ENCODE measurements at regions not wholly inside any gene's neighbourhood (a gene's known extent, or its start where the extent isn't known, plus 50 kb on each side); places are given as distances from the start of the nearest gene placed in this dataset.

DNA sequence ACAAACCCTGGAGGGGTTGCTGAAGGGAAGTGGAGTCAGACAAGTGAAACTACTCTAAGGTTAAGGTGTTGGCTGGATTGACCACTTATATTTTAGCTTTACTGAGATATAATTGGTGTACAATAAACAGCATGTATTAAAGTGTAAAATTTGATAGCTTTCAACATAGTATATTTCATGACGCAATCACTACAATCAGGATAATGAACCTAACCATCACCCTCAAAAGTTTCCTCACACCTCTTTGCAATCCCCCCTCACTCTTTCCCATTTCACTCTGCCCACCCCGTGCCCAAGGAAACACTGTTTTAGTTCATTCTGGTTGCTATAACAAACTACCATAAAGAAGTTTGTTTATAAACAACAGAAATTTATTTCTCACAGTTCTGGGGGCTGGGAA is 508.0 kb downstream of the FGF9 start:
- TF ChIP-seq ZNF23 (tag by site-specific recombination; IDR thresholded peaks at IDR 0.05; ENCODE audit: borderline replicate concordance): no peak
- Histone ChIP-seq H3K36me3 (ENCODE audit: control insufficient read depth in 2 of 2, insufficient read depth in 1 of 2, low read length in 2 of 2) (no peaks in the 10 kb centered on the region), H3K9me3 (ENCODE audit: control insufficient read depth, insufficient read depth, low read depth, low read length) (no peaks in the 10 kb centered on the region), H3K27ac (ENCODE audit: extremely low read depth, low read depth, low read length) (no peak overlapping the region), H3K4me3 (ENCODE audit: low read depth, low read length) (no peak overlapping the region), H3K4me1 (ENCODE audit: control insufficient read depth, insufficient read depth, low read length) (no peaks in the 10 kb centered on the region)
- POLR2A ChIA-PET: no interaction called here
- CTCF ChIA-PET: no interaction called here

DNA sequence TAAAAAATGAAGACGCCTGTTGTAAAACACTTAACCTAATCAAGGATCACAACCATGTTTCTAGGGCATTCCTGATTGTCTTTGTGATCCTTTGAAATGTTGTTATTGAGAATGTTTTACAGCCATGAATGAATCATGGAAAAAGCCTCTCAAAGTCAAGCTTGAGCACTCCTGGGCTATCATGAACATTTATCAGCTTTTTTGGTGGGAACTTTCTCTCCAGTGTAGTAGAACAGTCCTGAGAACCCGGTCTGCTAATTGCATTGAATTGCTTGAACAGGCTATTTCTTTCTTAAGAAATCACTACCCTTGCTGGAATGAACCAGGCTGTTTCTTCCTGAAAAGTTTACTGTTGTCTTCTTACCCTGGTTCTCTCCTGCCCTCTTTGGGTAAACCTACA is 516.5 kb downstream of the FGF9 start:
- no peaks in the 10 kb centered on the region for H3K36me3 ChIP-seq (ENCODE audit: control insufficient read depth in 2 of 2, insufficient read depth in 1 of 2, low read length in 2 of 2)
- H3K9me3 ChIP-seq (ENCODE audit: control insufficient read depth, insufficient read depth, low read depth, low read length): no peaks in the 10 kb centered on the region
- no peak overlapping the region for H3K27ac ChIP-seq (ENCODE audit: extremely low read depth, low read depth, low read length)
- CTCF ChIA-PET: no interaction called here
- TF ChIP-seq, protein P1, sequence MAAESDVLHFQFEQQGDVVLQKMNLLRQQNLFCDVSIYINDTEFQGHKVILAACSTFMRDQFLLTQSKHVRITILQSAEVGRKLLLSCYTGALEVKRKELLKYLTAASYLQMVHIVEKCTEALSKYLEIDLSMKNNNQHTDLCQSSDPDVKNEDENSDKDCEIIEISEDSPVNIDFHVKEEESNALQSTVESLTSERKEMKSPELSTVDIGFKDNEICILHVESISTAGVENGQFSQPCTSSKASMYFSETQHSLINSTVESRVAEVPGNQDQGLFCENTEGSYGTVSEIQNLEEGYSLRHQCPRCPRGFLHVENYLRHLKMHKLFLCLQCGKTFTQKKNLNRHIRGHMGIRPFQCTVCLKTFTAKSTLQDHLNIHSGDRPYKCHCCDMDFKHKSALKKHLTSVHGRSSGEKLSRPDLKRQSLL (tag by site-specific recombination; IDR thresholded peaks at IDR 0.05): no peak
- TF ChIP-seq, protein P2, sequence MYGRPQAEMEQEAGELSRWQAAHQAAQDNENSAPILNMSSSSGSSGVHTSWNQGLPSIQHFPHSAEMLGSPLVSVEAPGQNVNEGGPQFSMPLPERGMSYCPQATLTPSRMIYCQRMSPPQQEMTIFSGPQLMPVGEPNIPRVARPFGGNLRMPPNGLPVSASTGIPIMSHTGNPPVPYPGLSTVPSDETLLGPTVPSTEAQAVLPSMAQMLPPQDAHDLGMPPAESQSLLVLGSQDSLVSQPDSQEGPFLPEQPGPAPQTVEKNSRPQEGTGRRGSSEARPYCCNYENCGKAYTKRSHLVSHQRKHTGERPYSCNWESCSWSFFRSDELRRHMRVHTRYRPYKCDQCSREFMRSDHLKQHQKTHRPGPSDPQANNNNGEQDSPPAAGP (tag by site-specific recombination; IDR thresholded peaks at IDR 0.05): no peak
- no peak for TF ChIP-seq EGR2 (tag by site-specific recombination; IDR thresholded peaks at IDR 0.05; ENCODE audit: low read depth)
- TF ChIP-seq ZNF155 (tag by site-specific recombination; IDR thresholded peaks at IDR 0.05): no peak
- TF ChIP-seq, protein P3, sequence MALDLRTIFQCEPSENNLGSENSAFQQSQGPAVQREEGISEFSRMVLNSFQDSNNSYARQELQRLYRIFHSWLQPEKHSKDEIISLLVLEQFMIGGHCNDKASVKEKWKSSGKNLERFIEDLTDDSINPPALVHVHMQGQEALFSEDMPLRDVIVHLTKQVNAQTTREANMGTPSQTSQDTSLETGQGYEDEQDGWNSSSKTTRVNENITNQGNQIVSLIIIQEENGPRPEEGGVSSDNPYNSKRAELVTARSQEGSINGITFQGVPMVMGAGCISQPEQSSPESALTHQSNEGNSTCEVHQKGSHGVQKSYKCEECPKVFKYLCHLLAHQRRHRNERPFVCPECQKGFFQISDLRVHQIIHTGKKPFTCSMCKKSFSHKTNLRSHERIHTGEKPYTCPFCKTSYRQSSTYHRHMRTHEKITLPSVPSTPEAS (tag by site-specific recombination; IDR thresholded peaks at IDR 0.05): no peak
- POLR2A ChIA-PET: no interaction called here
- no peak overlapping the region for H3K4me3 ChIP-seq (ENCODE audit: low read depth, low read length)
- peaks cover 3% of the 10 kb centered on the region; the same call in 1 of the 2 replicates for H3K4me1 ChIP-seq (ENCODE audit: control insufficient read depth, insufficient read depth, low read length)

DNA sequence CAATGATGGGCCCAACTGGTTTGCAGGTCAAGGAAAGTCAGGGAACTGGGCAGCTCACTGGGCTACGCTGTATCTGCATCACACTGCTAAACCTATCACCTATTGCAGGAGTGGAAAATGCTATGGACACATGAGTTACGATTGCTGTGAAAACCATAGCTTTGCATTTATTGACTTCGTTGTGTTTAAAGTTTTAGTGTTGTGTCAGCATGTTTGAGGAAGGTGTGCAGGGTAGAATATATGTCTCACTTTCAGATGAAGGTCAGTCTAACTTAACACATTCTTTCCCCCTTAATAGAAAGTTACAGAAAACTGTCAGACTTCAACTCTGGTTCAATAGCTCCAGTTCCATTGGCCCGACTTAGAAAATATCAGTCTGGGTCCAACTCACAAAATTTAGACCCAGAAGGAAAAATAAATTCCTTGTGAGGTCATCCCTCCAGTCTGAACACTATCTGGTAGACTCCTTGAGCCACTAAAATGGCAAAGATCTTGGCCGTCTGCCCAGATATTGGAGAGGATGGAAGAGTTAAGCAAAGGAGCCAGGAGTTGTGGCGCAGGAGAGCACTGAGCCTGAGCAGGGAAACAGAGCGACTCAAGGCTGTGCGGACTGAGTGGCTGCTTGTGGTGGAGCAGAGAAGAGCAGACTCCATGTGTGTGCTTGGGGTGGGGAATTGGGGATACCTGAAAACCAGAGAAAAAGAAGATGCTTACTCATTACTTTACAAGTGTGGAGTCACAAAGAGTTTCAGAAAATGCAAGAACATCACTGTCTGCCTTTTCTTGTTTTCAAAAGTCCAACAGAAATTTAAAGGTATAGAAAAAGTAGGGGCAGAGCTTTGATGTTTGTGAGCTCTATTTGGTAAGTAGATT is 518.5 kb downstream of the FGF9 start:
- H3K4me3 ChIP-seq (ENCODE audit: low read depth, low read length): no peak overlapping the region
- POLR2A ChIA-PET: no interaction called here
- CTCF ChIA-PET: no interaction called here
- TF ChIP-seq ZFP41 (tag by site-specific recombination; IDR thresholded peaks at IDR 0.05; ENCODE audit: borderline replicate concordance) (no peak), ZNF658 (tag by site-specific recombination; IDR thresholded peaks at IDR 0.05) (no peak), ZNF169 (tag by site-specific recombination; IDR thresholded peaks at IDR 0.05) (no peak), SCRT2 (tag by site-specific recombination; IDR thresholded peaks at IDR 0.05) (no peak), ZBTB48 (tag by site-specific recombination; IDR thresholded peaks at IDR 0.05) (no peak), GLIS2 (tag by site-specific recombination; IDR thresholded peaks at IDR 0.05) (no peak), ZNF302 (tag by site-specific recombination; IDR thresholded peaks at IDR 0.05; ENCODE audit: low read depth) (no peak), ZNF175 (tag by site-specific recombination; IDR thresholded peaks at IDR 0.05) (no peak), ZSCAN23 (tag by site-specific recombination; IDR thresholded peaks at IDR 0.05) (no peak), ZNF600 (tag by site-specific recombination; IDR thresholded peaks at IDR 0.05) (0 out of 2 replicates have a peak, but pooled peaks have one; percentile 27), GFI1B (tag by site-specific recombination; IDR thresholded peaks at IDR 0.05) (no peak), ZNF677 (tag by site-specific recombination; IDR thresholded peaks at IDR 0.05) (no peak), ZNF530 (tag by site-specific recombination; IDR thresholded peaks at IDR 0.05; ENCODE audit: low read depth) (no peak), MYNN (tag by site-specific recombination; IDR thresholded peaks at IDR 0.05; ENCODE audit: borderline replicate concordance) (no peak), OSR2 (tag by site-specific recombination; IDR thresholded peaks at IDR 0.05) (no peak), ZNF596 (tag by site-specific recombination; IDR thresholded peaks at IDR 0.05) (no peak), ZNF274 (IDR thresholded peaks at IDR 0.05; ENCODE audit: low read length) (no peak), ZNF274 (tag by site-specific recombination; IDR thresholded peaks at IDR 0.05; ENCODE audit: borderline replicate concordance) (no peak)
- TF ChIP-seq, protein P4, sequence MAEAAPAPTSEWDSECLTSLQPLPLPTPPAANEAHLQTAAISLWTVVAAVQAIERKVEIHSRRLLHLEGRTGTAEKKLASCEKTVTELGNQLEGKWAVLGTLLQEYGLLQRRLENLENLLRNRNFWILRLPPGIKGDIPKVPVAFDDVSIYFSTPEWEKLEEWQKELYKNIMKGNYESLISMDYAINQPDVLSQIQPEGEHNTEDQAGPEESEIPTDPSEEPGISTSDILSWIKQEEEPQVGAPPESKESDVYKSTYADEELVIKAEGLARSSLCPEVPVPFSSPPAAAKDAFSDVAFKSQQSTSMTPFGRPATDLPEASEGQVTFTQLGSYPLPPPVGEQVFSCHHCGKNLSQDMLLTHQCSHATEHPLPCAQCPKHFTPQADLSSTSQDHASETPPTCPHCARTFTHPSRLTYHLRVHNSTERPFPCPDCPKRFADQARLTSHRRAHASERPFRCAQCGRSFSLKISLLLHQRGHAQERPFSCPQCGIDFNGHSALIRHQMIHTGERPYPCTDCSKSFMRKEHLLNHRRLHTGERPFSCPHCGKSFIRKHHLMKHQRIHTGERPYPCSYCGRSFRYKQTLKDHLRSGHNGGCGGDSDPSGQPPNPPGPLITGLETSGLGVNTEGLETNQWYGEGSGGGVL (tag by site-specific recombination; IDR thresholded peaks at IDR 0.05): no peak
- TF ChIP-seq, protein P5, sequence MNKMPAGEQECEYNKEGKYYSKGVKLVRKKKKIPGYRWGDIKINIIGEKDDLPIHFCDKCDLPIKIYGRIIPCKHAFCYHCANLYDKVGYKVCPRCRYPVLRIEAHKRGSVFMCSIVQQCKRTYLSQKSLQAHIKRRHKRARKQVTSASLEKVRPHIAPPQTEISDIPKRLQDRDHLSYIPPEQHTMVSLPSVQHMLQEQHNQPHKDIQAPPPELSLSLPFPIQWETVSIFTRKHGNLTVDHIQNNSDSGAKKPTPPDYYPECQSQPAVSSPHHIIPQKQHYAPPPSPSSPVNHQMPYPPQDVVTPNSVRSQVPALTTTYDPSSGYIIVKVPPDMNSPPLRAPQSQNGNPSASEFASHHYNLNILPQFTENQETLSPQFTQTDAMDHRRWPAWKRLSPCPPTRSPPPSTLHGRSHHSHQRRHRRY (tag by site-specific recombination; IDR thresholded peaks at IDR 0.05): no peak

More for the DNA sequence above, 518.5 kb downstream of the FGF9 start:
- Histone ChIP-seq H3K27ac (ENCODE audit: extremely low read depth, low read depth, low read length) (no peak overlapping the region), H3K4me1 (ENCODE audit: control insufficient read depth, insufficient read depth, low read length) (peaks cover 3% of the 10 kb centered on the region; the same call in 1 of the 2 replicates), H3K36me3 (ENCODE audit: control insufficient read depth in 2 of 2, insufficient read depth in 1 of 2, low read length in 2 of 2) (no peaks in the 10 kb centered on the region), H3K9me3 (ENCODE audit: control insufficient read depth, insufficient read depth, low read depth, low read length) (no peaks in the 10 kb centered on the region)
